MCF 10A (cell line): ENCODE measurements at regions not wholly inside any gene's neighbourhood (a gene's known extent, or its start where the extent isn't known, plus 50 kb on each side); places are given as distances from the start of the nearest gene placed in this dataset.

Experiments used
- BruUV-seq: library from RNA; stranded (reverse); fragments of 400-500 nt; replicated peaks from 2 replicates; lab custom pipeline; 2021; lab: Mats Ljungman, UMichigan
- CTCF ChIA-PET: fragments of 300-600 bp; sonication (Branson Sonifier 250); formaldehyde crosslinking; extraction: SDS; loops from one replicate; lab custom pipeline; 2021; ENCODE audit warnings: antibody characterized with exemption, inconsistent platforms; lab: Yijun Ruan, JAX
- POLR2A ChIA-PET: fragments of 300-600, 350-650 bp; sonication (Branson Sonifier 250); formaldehyde crosslinking; extraction: SDS; loops from one replicate; lab custom pipeline; 2020; ENCODE audit warnings: antibody characterized with exemption, inconsistent platforms; lab: Yijun Ruan, JAX
- DNase-seq: peaks from one replicate; pipeline ENCODE4 v3.0.0-alpha.2; 2018; ENCODE audit not compliant: unreplicated experiment
- H3K27ac Mint-ChIP-seq: one replicate; pipeline ENCODE4 v1.8.0; 2022; ENCODE audit warnings: mild to moderate bottlenecking, low read depth, mixed read lengths; ENCODE audit not compliant: unreplicated experiment
- H3K27me3 Mint-ChIP-seq: one replicate; pipeline ENCODE4 v1.8.0; 2022; ENCODE audit warnings: mixed read lengths; ENCODE audit not compliant: insufficient read depth, unreplicated experiment
- H3K36me3 Mint-ChIP-seq: one replicate; pipeline ENCODE4 v1.8.0; 2022; ENCODE audit warnings: mild to moderate bottlenecking, moderate library complexity, mixed read lengths; ENCODE audit not compliant: insufficient read depth, unreplicated experiment
- H3K4me1 Mint-ChIP-seq: one replicate; pipeline ENCODE4 v1.8.0; 2022; ENCODE audit warnings: mixed read lengths; ENCODE audit not compliant: insufficient read depth, unreplicated experiment
- H3K4me3 Mint-ChIP-seq: one replicate; pipeline ENCODE4 v1.8.0; 2022; ENCODE audit warnings: mild to moderate bottlenecking, moderate library complexity, mixed read lengths; ENCODE audit not compliant: unreplicated experiment
- H3K9me3 Mint-ChIP-seq: one replicate; pipeline ENCODE4 v1.8.0; 2022; ENCODE audit warnings: mixed read lengths; ENCODE audit not compliant: unreplicated experiment
- intact Hi-C: fragments of 100-400 bp; cut with micrococcal nuclease; formaldehyde crosslinking; loops from 2 replicates; pipeline ENCODE4 v1.14.1; 2022
- TF ChIP-seq, protein P1 (sequence below): fragments of 200-600 bp; IDR thresholded peaks from one replicate; pipeline ENCODE4 v1.8.0; 2022; ENCODE audit warnings: antibody characterized with exemption, mild to moderate bottlenecking; ENCODE audit not compliant: unreplicated experiment

DNA sequence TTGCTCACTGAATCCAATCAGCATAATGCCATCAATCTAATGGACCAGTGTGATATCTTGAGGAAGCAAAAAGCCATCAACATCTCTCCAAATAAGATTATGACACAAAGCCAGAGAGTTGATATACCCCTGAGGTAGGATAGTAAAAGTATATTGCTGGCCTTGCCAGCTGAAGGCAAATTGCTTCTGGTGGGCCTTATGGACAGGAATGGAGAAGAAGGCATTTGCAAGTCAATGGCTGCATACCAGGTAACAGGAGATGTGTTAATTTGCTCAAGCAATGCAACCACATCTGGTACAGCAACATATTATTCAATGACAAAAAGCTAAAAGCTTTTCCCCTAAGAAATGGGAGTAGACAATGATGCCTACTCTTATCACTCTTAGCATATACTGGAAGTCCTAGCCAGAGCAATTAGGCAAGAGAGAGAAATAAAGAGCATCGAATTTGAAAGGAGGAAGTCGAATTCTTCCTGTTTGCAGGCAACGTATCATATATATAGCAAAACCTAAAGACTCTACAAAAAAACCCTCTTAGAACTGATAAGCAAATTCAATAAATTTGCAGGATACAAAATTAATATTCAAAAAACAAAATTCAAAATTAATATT, 216.1 kb upstream of the RASA1 start:
- Mint-ChIP-seq H3K36me3 (no peaks in the 10 kb centered on the region), H3K27ac (no peak overlapping the region), H3K9me3 (peaks cover 26% of the 10 kb centered on the region), H3K4me3 (no peak overlapping the region), H3K27me3 (no peaks in the 10 kb centered on the region), H3K4me1 (no peaks in the 10 kb centered on the region)
- CTCF ChIA-PET = interaction anchor here (0.7 kb wide), 2 partner anchors 17 to 1673 kb away, joined by 3 read pairs; no protein-coding TSS in a partner anchor
- intact Hi-C loops = no loop called here
- no TSS peak for BruUV-seq
- no peak for DNase-seq
- POLR2A ChIA-PET = interaction anchor here (0.6 kb wide), 1 partner anchor 9 kb away, joined by 3 read pairs; no protein-coding TSS in a partner anchor
- TF ChIP-seq, protein P1, sequence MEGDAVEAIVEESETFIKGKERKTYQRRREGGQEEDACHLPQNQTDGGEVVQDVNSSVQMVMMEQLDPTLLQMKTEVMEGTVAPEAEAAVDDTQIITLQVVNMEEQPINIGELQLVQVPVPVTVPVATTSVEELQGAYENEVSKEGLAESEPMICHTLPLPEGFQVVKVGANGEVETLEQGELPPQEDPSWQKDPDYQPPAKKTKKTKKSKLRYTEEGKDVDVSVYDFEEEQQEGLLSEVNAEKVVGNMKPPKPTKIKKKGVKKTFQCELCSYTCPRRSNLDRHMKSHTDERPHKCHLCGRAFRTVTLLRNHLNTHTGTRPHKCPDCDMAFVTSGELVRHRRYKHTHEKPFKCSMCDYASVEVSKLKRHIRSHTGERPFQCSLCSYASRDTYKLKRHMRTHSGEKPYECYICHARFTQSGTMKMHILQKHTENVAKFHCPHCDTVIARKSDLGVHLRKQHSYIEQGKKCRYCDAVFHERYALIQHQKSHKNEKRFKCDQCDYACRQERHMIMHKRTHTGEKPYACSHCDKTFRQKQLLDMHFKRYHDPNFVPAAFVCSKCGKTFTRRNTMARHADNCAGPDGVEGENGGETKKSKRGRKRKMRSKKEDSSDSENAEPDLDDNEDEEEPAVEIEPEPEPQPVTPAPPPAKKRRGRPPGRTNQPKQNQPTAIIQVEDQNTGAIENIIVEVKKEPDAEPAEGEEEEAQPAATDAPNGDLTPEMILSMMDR = no peak

- ChIA-PET POLR2A (no interaction called here), CTCF (no interaction called here)
- DNase-seq = no peak
- intact Hi-C loops = no loop called here
- TF ChIP-seq, protein P1 = no peak
- H3K36me3 Mint-ChIP-seq = no peaks in the 10 kb centered on the region
- H3K4me1 Mint-ChIP-seq = no peaks in the 10 kb centered on the region
- peaks cover 23% of the 10 kb centered on the region for H3K9me3 Mint-ChIP-seq
- H3K27ac Mint-ChIP-seq = no peak overlapping the region
- no TSS peak for BruUV-seq
- H3K27me3 Mint-ChIP-seq = no peaks in the 10 kb centered on the region
- no peak overlapping the region for H3K4me3 Mint-ChIP-seq
These were observed 214.5 kb upstream of the RASA1 start for GRCh38 chr5:87053146-87053545.

DNA sequence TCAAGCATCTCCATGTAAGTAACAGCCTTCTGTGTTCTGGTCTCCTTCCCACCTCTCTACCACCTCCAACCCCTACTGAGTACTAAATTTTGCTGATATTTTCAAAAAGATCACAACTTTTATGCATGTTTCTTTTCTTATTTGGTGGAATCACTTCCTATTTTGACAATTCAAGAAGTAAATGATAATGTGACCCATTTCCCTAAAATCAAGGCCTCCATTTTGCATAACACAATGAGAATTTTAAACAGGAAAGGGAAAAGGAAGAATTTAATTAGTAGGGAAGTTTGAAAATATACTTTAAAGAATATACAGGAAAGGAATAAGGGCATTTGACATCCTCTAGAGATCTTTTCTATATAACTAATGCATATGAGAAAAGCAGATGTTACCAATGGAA, 212.9 kb upstream of the RASA1 start:
- BruUV-seq = no TSS peak
- Mint-ChIP-seq H3K9me3 (peaks cover 7% of the 10 kb centered on the region), H3K36me3 (no peaks in the 10 kb centered on the region), H3K27me3 (no peaks in the 10 kb centered on the region), H3K27ac (no peak overlapping the region), H3K4me1 (no peaks in the 10 kb centered on the region), H3K4me3 (no peak overlapping the region)
- CTCF ChIA-PET = no interaction called here
- intact Hi-C loops = no loop called here
- POLR2A ChIA-PET = no interaction called here
- no peak for DNase-seq
- TF ChIP-seq, protein P1 = no peak

DNA sequence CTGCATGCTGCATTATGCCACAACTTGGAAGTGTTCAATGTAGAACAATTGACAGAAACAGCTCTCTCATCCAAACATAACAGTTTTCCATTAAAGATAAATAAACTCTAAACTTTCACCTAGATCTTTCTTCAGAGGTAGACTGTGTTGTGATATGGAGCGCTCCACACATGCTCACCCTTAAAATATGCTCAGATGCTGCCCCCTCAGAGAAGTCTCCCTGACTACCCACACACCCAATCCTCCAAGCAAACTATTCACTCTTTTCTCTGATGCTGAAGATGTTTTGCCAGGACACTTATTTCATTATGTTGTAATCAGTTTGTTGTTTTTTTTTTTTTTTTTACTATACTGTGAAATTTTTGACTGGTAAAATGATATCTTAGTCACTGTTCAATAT, 206.6 kb upstream of the RASA1 start:
- Mint-ChIP-seq H3K27me3 (no peaks in the 10 kb centered on the region), H3K36me3 (no peaks in the 10 kb centered on the region), H3K9me3 (no peaks in the 10 kb centered on the region), H3K4me3 (no peak overlapping the region), H3K4me1 (no peaks in the 10 kb centered on the region), H3K27ac (no peak overlapping the region)
- ChIA-PET POLR2A (no interaction called here), CTCF (no interaction called here)
- no TSS peak for BruUV-seq
- intact Hi-C loops = no loop called here
- TF ChIP-seq, protein P1 = no peak
- no peak for DNase-seq
